Prostate gland (tissue), 2 donors: ENCODE measurements at regions not wholly inside any gene's neighbourhood (a gene's known extent, or its start where the extent isn't known, plus 50 kb on each side); places are given as distances from the start of the nearest gene placed in this dataset.

Experiments
- POLR2AphosphoS5 ChIP-seq: sonication (generic); formaldehyde crosslinking; IDR thresholded peaks from one replicate; pipeline ENCODE4 v1.6.1; 2017; ENCODE audit warnings: antibody characterized with exemption
- TF ChIP-seq, protein P1 (sequence below), 4 experiments: fragments of 200-600 bp in 2 of 4; fragments of 450-650 bp in 2 of 4; sonication (generic) in 2 of 4; IDR thresholded peaks; 1 replicate in 3 of 4; 2 replicates in 1 of 4; pipeline ENCODE4 v1.5.1; 2016 to 2019; ENCODE audit warnings: antibody characterized with exemption in 4 of 4, mild to moderate bottlenecking in 2 of 4, moderate library complexity in 2 of 4

DNA sequence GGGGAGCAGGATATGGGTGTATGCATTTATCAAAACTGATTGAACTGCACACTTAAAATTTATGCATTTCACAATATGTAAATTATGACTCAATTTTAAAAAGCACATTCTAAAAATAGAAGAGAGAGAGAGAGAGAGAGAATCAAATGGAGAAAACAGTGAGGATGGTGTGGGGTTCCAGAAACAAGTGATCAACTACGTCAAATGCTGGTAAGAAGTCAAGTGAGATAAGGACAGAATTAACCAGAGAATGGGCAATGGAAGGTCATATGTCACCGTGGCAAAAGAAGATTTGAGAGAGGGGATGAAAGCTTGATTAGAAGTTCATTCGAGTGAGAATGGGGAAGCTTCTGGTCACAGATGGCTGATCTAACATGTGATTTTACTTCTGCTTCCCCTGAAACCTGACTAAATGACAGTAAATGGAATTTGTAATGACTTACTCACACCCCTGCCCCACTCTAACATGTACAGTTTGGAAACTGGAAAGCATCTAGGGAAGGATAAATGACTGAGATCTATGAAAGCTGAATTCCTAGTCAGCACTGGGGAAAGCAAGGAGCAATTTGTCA is 276.5 kb upstream of the AMIGO2 start:
- TF ChIP-seq, protein P1, sequence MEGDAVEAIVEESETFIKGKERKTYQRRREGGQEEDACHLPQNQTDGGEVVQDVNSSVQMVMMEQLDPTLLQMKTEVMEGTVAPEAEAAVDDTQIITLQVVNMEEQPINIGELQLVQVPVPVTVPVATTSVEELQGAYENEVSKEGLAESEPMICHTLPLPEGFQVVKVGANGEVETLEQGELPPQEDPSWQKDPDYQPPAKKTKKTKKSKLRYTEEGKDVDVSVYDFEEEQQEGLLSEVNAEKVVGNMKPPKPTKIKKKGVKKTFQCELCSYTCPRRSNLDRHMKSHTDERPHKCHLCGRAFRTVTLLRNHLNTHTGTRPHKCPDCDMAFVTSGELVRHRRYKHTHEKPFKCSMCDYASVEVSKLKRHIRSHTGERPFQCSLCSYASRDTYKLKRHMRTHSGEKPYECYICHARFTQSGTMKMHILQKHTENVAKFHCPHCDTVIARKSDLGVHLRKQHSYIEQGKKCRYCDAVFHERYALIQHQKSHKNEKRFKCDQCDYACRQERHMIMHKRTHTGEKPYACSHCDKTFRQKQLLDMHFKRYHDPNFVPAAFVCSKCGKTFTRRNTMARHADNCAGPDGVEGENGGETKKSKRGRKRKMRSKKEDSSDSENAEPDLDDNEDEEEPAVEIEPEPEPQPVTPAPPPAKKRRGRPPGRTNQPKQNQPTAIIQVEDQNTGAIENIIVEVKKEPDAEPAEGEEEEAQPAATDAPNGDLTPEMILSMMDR (IDR thresholded peaks at IDR 0.05): no peak
- TF ChIP-seq POLR2AphosphoS5: no peak
